Activated T-cell treated with anti-CD3 and anti-CD28 coated beads, Interleukin-2, amount 50 U/mL, for 4 hours (primary cell): ENCODE measurements at regions not wholly inside any gene's neighbourhood (a gene's known extent, or its start where the extent isn't known, plus 50 kb on each side); places are given as distances from the start of the nearest gene placed in this dataset.

ENCODE experiments used
- ATAC-seq, 2 donors: fragments of 200-7000 bp; cut with Tn5 transposase; one replicate each; pipeline ENCODE4 v1.10.0; 2021
- DNase-seq: peaks from one replicate; pipeline ENCODE4 v3.0.0-alpha.2; 2020
- H3K27me3 Mint-ChIP-seq: one replicate; pipeline ENCODE4 v1.8.0; 2021; ENCODE audit warnings: low read depth, mixed read lengths
- H3K36me3 Mint-ChIP-seq: one replicate; pipeline ENCODE4 v1.8.0; 2022; ENCODE audit warnings: mixed read lengths; ENCODE audit not compliant: insufficient read depth
- H3K4me1 Mint-ChIP-seq: one replicate; pipeline ENCODE4 v1.8.0; 2021; ENCODE audit warnings: low read depth, mixed read lengths
- H3K4me3 Mint-ChIP-seq: one replicate; pipeline ENCODE4 v1.8.0; 2021; ENCODE audit warnings: mild to moderate bottlenecking, moderate library complexity, mixed read lengths
- H3K9me3 Mint-ChIP-seq: one replicate; pipeline ENCODE4 v1.8.0; 2021; ENCODE audit warnings: mixed read lengths

GRCh38 chr4:81282131-81282530 lies 67.1 kb upstream of the PRKG2 start:
- Mint-ChIP-seq H3K27me3 (no peaks in the 10 kb centered on the region), H3K4me3 (no peak overlapping the region), H3K36me3 (no peaks in the 10 kb centered on the region), H3K4me1 (no peaks in the 10 kb centered on the region), H3K9me3 (no peaks in the 10 kb centered on the region)
- no peak for ATAC-seq
- no peak for DNase-seq

GRCh38 chr4:81274460-81274859 lies 59.4 kb upstream of the PRKG2 start:
- Mint-ChIP-seq H3K27me3 (no peaks in the 10 kb centered on the region), H3K4me3 (no peak overlapping the region), H3K36me3 (no peaks in the 10 kb centered on the region), H3K4me1 (no peaks in the 10 kb centered on the region), H3K9me3 (peaks cover 13% of the 10 kb centered on the region)
- ATAC-seq (no peak), DNase-seq (no peak)

- ATAC-seq (no peak), DNase-seq (no peak)
- no peak overlapping the region for H3K4me3 Mint-ChIP-seq
- no peaks in the 10 kb centered on the region for H3K36me3 Mint-ChIP-seq
- H3K27me3 Mint-ChIP-seq = no peaks in the 10 kb centered on the region
- H3K4me1 Mint-ChIP-seq = no peaks in the 10 kb centered on the region
- peaks cover 17% of the 10 kb centered on the region for H3K9me3 Mint-ChIP-seq
Observed at GRCh38 chr4:81272671-81273070, 57.6 kb upstream of the PRKG2 start.
